ENCODE measurements at regions not wholly inside any gene's neighbourhood (a gene's known extent, or its start where the extent isn't known, plus 50 kb on each side); places are given as distances from the start of the nearest gene placed in this dataset.

GRCh38 chr3:189554868-189555557, 76.2 kb upstream of the TP63 start:
- no peaks in the 10 kb centered on the region for H3K4me1 Mint-ChIP-seq
- peaks cover 5 to 50% (median 28%) of the 10 kb centered on the region in 9 donors for H3K9me3 Mint-ChIP-seq
- H3K36me3 Mint-ChIP-seq: peaks cover 0 to 27% (median 11%) of the 10 kb centered on the region in 3 donors
- DNase-seq (no peak), ATAC-seq (no peak)
- no peak overlapping the region for H3K27ac Mint-ChIP-seq
- no peaks in the 10 kb centered on the region for H3K27me3 Mint-ChIP-seq
- H3K4me3 Mint-ChIP-seq: no peak overlapping the region
- POLR2A ChIA-PET: no interaction called here

GRCh38 chr3:189555558-189555881, 75.7 kb upstream of the TP63 start:
- no peak overlapping the region for H3K27ac Mint-ChIP-seq
- POLR2A ChIA-PET: no interaction called here
- no peak overlapping the region for H3K4me3 Mint-ChIP-seq
- DNase-seq (no peak), ATAC-seq (no peak)
- H3K4me1 Mint-ChIP-seq: no peaks in the 10 kb centered on the region
- no peaks in the 10 kb centered on the region for H3K27me3 Mint-ChIP-seq
- H3K9me3 Mint-ChIP-seq: peaks cover 5 to 45% (median 23%) of the 10 kb centered on the region in 9 donors
- peaks cover 0 to 22% (median 13%) of the 10 kb centered on the region in 3 donors for H3K36me3 Mint-ChIP-seq

GRCh38 chr3:189557824-189558223, 73.4 kb upstream of the TP63 start:
- DNase-seq: no peak
- Mint-ChIP-seq H3K36me3 (peaks cover 0 to 10% (median 6%) of the 10 kb centered on the region in 3 donors), H3K4me1 (no peaks in the 10 kb centered on the region), H3K9me3 (peaks cover 2 to 24% (median 4%) of the 10 kb centered on the region in 9 donors), H3K27me3 (no peaks in the 10 kb centered on the region), H3K4me3 (no peak overlapping the region), H3K27ac (no peak overlapping the region)
- POLR2A ChIA-PET: no interaction called here
- ATAC-seq: no peak

GRCh38 chr3:189561256-189561655, 69.9 kb upstream of the TP63 start:
- Mint-ChIP-seq H3K36me3 (peaks cover 0 to 6% (median 6%) of the 10 kb centered on the region in 3 donors), H3K27me3 (no peaks in the 10 kb centered on the region), H3K4me1 (peaks cover 4 to 10% (median 6%) of the 10 kb centered on the region in 4 donors)

GRCh38 chr3:189563853-189564563, 67.2 kb upstream of the TP63 start:
- peak overlapping the region in 2 of 10 donors; percentile 13 to 22 for H3K27ac Mint-ChIP-seq
- no peaks in the 10 kb centered on the region for H3K9me3 Mint-ChIP-seq
- H3K27me3 Mint-ChIP-seq: no peaks in the 10 kb centered on the region
- POLR2A ChIA-PET: no interaction called here
- H3K36me3 Mint-ChIP-seq: peaks cover 0 to 2% (median 0%) of the 10 kb centered on the region in 3 donors
- H3K4me3 Mint-ChIP-seq: no peak overlapping the region
- peaks cover 4 to 10% (median 6%) of the 10 kb centered on the region in 4 donors for H3K4me1 Mint-ChIP-seq
- no peak for ATAC-seq
- no peak for DNase-seq

More at GRCh38 chr3:189561256-189561655, 69.9 kb upstream of the TP63 start:
- no peak overlapping the region for H3K4me3 Mint-ChIP-seq
- H3K27ac Mint-ChIP-seq: no peak overlapping the region
- peaks cover 0 to 15% (median 4%) of the 10 kb centered on the region in 9 donors for H3K9me3 Mint-ChIP-seq
- DNase-seq (no peak), ATAC-seq (no peak)
- POLR2A ChIA-PET: no interaction called here

GRCh38 chr3:189566550-189567130, 64.5 kb upstream of the TP63 start:
- DNase-seq (no peak), ATAC-seq (no peak)
- no peak overlapping the region for H3K27ac Mint-ChIP-seq
- no peaks in the 10 kb centered on the region for H3K9me3 Mint-ChIP-seq
- no peak overlapping the region for H3K4me3 Mint-ChIP-seq
- H3K4me1 Mint-ChIP-seq: peaks cover 4 to 16% (median 13%) of the 10 kb centered on the region in 4 donors
- POLR2A ChIA-PET: no interaction called here
- H3K27me3 Mint-ChIP-seq: no peaks in the 10 kb centered on the region
- no peaks in the 10 kb centered on the region for H3K36me3 Mint-ChIP-seq

GRCh38 chr3:189567322-189567721, 63.9 kb upstream of the TP63 start:
- no peak overlapping the region for H3K27ac Mint-ChIP-seq
- no peaks in the 10 kb centered on the region for H3K9me3 Mint-ChIP-seq
- ATAC-seq: no peak
- no peak overlapping the region for H3K4me3 Mint-ChIP-seq
- H3K27me3 Mint-ChIP-seq: no peaks in the 10 kb centered on the region
- POLR2A ChIA-PET: no interaction called here
- no peaks in the 10 kb centered on the region for H3K36me3 Mint-ChIP-seq
- DNase-seq: no peak
- peaks cover 4 to 16% (median 13%) of the 10 kb centered on the region in 4 donors for H3K4me1 Mint-ChIP-seq

- H3K27ac Mint-ChIP-seq: no peak overlapping the region
- no peaks in the 10 kb centered on the region for H3K27me3 Mint-ChIP-seq
- H3K4me3 Mint-ChIP-seq: no peak overlapping the region
- no peaks in the 10 kb centered on the region for H3K36me3 Mint-ChIP-seq
- DNase-seq (no peak), ATAC-seq (no peak)
- H3K9me3 Mint-ChIP-seq: no peaks in the 10 kb centered on the region
- POLR2A ChIA-PET: no interaction called here
- H3K4me1 Mint-ChIP-seq: peaks cover 4 to 16% (median 13%) of the 10 kb centered on the region in 4 donors
These were observed 63.3 kb upstream of the TP63 start for GRCh38 chr3:189567766-189568420.

GRCh38 chr3:189568961-189569360, 62.2 kb upstream of the TP63 start:
- no peak overlapping the region for H3K27ac Mint-ChIP-seq
- POLR2A ChIA-PET: interaction anchor here (0.6 kb wide), 1 partner anchor 41 kb away, joined by 4 read pairs; no protein-coding TSS in a partner anchor
- no peaks in the 10 kb centered on the region for H3K9me3 Mint-ChIP-seq
- H3K27me3 Mint-ChIP-seq: no peaks in the 10 kb centered on the region
- H3K36me3 Mint-ChIP-seq: no peaks in the 10 kb centered on the region
- ATAC-seq: no peak
- H3K4me3 Mint-ChIP-seq: no peak overlapping the region
- peaks cover 3 to 17% (median 11%) of the 10 kb centered on the region in 4 donors for H3K4me1 Mint-ChIP-seq
- no peak for DNase-seq

GRCh38 chr3:189569473-189569872, 61.7 kb upstream of the TP63 start:
- Mint-ChIP-seq H3K4me1 (peaks cover 2 to 12% (median 10%) of the 10 kb centered on the region in 4 donors), H3K36me3 (no peaks in the 10 kb centered on the region), H3K27me3 (no peaks in the 10 kb centered on the region), H3K4me3 (no peak overlapping the region), H3K9me3 (no peaks in the 10 kb centered on the region), H3K27ac (no peak overlapping the region)
- ATAC-seq (no peak), DNase-seq (no peak)
- POLR2A ChIA-PET: interaction anchor here (0.6 kb wide), 1 partner anchor 42 kb away, joined by 4 read pairs; no protein-coding TSS in a partner anchor

GRCh38 chr3:189570916-189571315, 60.3 kb upstream of the TP63 start:
- DNase-seq: no peak
- Mint-ChIP-seq H3K4me1 (peaks cover 2 to 11% (median 9%) of the 10 kb centered on the region in 4 donors), H3K9me3 (peaks cover 0 to 8% (median 0%) of the 10 kb centered on the region in 9 donors), H3K4me3 (peak overlapping the region in 5 of 10 donors; percentile 9 to 42 (median 39)), H3K27ac (peak overlapping the region in 4 of 10 donors; percentile 5 to 58 (median 44)), H3K36me3 (no peaks in the 10 kb centered on the region), H3K27me3 (no peaks in the 10 kb centered on the region)
- POLR2A ChIA-PET: no interaction called here
- ATAC-seq: peak in 1 of 2 donors; percentile 48

- H3K36me3 Mint-ChIP-seq: no peaks in the 10 kb centered on the region
- POLR2A ChIA-PET: no interaction called here
- H3K4me1 Mint-ChIP-seq: peaks cover 2 to 11% (median 9%) of the 10 kb centered on the region in 4 donors
- H3K9me3 Mint-ChIP-seq: peaks cover 0 to 8% (median 0%) of the 10 kb centered on the region in 9 donors
- DNase-seq (no peak), ATAC-seq (no peak)
- no peak overlapping the region for H3K4me3 Mint-ChIP-seq
- H3K27ac Mint-ChIP-seq: no peak overlapping the region
- H3K27me3 Mint-ChIP-seq: no peaks in the 10 kb centered on the region
These were observed 58.9 kb upstream of the TP63 start for GRCh38 chr3:189572249-189572648.

- Mint-ChIP-seq H3K4me3 (no peak overlapping the region), H3K36me3 (no peaks in the 10 kb centered on the region), H3K27me3 (no peaks in the 10 kb centered on the region), H3K4me1 (peaks cover 2 to 11% (median 9%) of the 10 kb centered on the region in 4 donors), H3K9me3 (peaks cover 0 to 14% (median 0%) of the 10 kb centered on the region in 9 donors), H3K27ac (peak overlapping the region in 1 of 10 donors; percentile 30)
- no peak for ATAC-seq
- no peak for DNase-seq
- POLR2A ChIA-PET: no interaction called here
These were observed 58.2 kb upstream of the TP63 start for GRCh38 chr3:189573004-189573403.

Measured in naive thymus-derived CD8-positive, alpha-beta T cell (primary cell).